LHCN-M2 (cell line): ENCODE measurements at regions not wholly inside any gene's neighbourhood (a gene's known extent, or its start where the extent isn't known, plus 50 kb on each side); places are given as distances from the start of the nearest gene placed in this dataset.
"Not testable (repeated sequence)": the region's sequence is repeated elsewhere in the genome, so short reads cannot be mapped to it uniquely, and the experiment has no call there.

ENCODE experiments used
- DNase-seq: peaks from one replicate; pipeline ENCODE4 v3.0.0-alpha.2; 2012; ENCODE audit warnings: low read depth

DNA sequence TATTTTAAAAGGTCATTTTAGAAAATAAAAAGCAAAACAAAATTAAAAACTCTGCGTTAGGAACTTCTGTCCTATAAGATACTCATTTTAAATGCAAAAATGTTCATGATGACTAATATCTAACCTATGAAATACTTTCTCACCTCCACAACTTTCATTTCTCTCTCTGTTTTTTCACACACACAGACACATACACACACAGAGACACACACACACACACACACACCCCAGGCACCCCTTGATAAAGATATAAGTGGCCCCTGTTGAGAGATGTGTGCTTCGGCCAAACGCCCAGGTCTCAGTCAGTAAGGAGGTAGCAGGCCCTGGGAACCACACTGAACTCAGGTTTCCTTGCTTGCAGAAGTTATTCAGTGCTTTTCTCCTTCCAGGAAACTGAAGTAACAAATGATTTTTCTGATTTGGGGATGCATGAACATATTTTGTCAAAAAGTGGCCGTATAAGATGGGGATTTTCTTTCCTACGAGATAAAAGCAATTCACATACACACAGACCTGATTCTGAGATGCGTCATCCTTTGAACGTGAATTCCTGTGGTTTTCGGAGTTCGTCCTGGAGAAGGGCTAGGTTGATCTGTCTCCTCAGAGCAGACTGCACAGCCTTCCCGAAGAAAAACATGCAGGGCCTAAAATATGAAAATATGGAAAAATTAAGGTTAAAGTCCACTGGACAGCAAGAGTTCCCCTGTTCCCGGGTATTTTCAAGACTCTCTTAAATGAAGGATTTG, 306.8 kb upstream of the FOXQ1 start:
- DNase-seq, result no peak

DNA sequence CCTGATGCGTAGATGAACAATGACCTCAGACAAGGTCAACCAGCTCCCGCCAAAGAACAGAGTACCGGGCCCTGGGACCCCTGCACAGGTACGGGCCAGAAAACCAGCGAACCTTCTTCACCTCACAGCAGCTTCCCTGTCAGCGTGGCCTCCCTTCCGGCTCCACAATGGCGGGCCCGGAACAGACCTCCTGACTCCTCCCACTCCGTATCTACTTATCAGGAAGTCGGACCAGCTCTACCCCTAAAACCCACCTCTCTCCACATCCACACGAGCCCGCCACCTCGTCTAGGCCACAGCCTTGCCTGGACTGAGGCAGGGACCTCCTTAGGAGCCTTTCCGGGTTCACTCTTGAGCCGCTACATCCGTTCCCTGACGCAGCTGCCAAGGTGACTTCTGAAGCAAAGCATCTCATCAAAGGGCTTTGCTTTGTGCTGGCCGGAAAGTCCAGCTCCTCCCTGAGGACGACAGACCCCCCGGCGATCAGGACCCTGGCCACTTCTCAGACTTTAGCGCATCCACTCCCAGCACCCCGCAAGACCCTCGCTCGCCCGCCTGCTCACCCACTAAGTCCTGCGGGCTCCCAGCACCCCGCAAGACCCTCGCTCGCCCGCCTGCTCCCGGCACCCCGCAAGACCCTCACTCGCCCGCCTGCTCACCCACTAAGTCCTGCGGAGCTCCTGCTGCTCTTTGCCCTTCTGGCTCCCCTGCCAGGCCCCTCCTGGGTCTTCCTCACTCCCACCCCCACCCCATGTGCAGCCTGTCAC, 308.3 kb upstream of the FOXQ1 start:
- no peak for DNase-seq

GRCh38 chr6:1002989-1003388, 308.9 kb upstream of the FOXQ1 start:
- DNase-seq, result no peak

DNA sequence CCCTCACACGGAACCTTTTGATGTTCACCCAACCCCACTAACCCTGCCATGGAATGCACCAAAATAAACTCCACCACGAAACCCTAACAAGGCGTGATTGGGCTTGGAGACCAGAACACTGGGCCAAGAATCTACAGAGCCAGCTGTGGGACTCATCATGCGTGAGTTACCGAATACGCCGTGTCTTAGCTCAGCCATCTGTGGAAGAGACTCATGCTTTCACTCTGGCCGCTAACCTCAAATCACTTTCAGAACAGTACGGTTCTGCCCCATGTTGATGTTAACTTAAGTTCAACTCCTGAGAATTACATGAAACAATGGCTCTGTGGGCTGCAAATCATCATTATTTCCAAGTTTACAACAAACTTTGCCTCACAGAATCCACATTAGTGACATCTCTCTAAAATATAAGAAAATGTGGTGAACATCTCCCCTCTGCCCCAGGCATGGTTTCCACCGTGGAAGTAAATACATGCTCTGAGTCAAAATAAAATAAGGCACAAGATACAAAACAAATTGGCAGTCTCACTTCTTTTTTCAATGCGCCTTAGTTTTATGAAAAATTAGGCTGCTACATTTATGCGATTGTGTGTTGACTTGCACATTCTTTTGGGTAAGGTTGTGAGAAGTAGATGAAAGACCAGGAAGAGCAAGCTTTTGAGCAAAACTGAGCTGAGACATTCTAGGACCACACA, 308.9 kb upstream of the EXOC2 start:
- DNase-seq, result no peak

GRCh38 chr6:999552-999951, 306.6 kb upstream of the EXOC2 start:
- no peak for DNase-seq

- no peak for DNase-seq
Observed at GRCh38 chr6:998551-998950, 305.6 kb upstream of the EXOC2 start.

GRCh38 chr6:996271-996852, 303.4 kb upstream of the EXOC2 start:
- no peak for DNase-seq

DNA sequence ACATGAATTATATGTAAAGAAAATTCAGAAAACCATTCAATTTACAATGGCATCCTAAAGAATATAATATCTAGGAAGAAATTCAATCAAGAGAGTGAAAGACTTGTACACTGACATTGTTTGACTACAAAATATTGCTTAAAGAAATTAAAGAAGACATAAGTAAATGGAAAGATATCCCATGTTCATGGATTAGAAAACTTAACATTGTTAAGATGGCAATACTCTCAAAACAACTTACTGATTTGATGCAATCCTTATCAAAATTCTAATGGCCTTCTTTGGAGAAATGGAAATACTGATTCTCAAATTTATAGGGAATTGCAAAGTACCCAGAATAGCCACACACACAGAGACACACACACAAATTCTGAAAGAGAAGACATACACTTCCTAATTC, 298.3 kb upstream of the EXOC2 start:
- DNase-seq, result no peak

GRCh38 chr6:984031-984430, 291.1 kb upstream of the EXOC2 start:
- no peak for DNase-seq

DNA sequence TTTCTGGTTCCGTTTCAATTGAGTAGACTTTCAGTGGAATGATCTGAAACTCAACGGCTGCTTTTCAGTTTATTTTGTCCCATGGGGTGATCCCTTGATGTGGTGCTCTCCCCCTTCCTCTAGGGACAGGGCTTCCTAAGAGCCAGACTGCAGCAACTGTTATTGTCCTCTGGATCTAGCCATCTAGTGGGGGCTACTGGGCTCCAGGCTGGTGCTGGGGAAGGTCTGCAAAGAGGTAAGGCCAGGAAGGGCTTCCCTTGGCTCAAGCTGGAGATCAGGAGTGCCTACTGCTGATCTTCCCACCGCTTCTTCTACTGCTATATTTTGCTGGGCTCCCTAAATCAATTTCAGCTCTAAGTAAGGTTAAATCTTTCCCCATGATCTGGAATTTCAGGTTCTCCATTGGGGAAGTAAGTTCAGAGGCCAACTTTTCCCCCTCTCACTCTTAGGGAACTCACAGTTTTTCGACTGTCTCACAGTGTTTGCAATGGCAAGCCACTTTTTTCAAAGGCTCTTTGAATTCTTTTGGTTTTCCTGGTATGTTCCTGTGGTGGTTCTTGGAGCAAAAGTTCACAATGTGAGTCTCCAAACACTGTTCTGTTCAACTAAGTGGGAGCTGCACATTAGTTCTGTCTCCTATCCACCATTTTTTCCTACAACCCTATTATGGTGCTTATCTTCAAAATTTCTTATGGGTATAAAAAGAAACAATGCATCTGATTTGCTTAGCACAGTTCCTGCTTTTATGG, 286.2 kb upstream of the EXOC2 start:
- no peak for DNase-seq

- DNase-seq, result not testable (repeated sequence)
Observed at GRCh38 chr6:977226-977625, 284.3 kb upstream of the EXOC2 start.

- no peak for DNase-seq
Observed at GRCh38 chr6:971981-972640, 279.2 kb upstream of the EXOC2 start.

- no peak for DNase-seq
Observed at GRCh38 chr6:968791-969190, 275.9 kb upstream of the EXOC2 start.

DNA sequence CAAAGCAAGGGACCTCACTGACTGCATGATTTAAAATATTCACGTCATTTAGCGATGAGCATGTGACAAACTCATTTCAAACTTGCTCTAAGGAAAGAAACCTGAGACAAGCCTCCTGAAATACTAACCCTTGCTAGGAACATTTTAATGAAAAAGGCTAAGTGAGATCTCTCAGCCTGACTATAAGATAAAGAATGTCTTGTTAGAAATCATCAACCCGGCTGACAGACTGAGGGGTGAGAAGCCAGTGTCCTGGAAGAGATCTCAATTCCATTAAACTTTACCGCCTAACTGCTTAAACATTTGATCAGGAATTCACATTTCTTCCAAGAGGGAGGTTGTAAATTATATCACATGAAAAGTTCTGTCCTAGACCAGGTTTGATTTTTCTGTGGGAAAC, 274.8 kb upstream of the EXOC2 start:
- DNase-seq, result no peak

GRCh38 chr6:965343-965742, 272.4 kb upstream of the EXOC2 start:
- DNase-seq, result no peak

DNA sequence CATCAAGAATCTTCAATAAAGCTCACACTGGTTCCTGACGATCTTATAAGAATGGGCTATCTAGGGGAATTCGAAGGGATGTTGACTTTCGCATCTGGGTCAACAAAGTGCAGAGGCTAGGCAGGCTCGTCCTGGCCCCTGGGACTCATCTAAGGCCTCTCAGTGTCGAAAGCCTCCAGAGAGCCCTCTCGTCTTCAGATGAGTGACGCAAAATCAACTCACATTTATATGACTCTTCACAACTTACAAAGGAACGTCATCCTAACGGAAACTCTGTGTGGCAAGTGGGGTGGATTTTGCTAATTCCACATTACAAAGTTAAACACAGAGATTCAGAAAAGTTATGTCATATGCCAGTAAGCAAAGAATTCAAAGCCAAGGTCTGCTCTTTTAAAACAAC, 270.5 kb upstream of the EXOC2 start:
- no peak for DNase-seq

- no peak for DNase-seq
Observed at GRCh38 chr6:961407-961960, 268.5 kb upstream of the EXOC2 start.

GRCh38 chr6:960356-960755, 267.4 kb upstream of the EXOC2 start:
- DNase-seq, result no peak

- DNase-seq, result peak; percentile 44
Observed at GRCh38 chr6:958488-958887, 265.5 kb upstream of the EXOC2 start.

DNA sequence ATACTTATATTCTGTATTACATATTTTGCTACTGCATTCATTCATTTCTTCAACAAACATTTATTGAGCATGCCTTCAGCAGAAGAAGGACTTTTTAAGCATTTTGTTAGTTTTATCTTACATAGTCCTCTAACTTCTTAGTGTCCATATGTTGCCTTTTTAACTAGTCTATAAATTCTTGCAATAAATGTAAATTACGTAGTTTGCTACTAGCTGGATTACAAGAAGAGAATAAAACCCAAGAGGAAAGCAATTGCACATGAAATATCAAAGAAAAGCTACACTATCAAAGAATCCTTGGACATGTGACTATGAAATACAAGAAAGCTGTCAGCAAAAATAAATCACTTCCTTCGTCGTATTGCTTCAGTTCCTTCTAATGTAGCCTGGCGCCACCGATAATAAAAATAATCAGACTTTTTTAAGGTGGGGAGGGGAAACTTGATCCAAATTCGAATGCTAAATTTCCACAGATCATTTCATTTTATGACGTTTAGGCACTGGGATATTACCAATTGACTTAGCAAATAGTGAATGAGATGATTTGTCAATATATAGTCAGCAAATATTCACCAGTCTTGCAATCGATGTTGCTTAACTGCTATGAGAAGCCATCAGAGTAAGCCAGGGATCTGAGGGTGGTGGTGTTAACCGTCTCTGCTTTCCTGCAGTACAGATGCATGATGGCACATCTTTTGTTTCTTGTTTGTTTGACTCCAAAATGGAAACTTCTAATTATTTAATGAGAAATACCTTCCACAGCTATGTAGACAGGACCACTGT, 258.7 kb upstream of the EXOC2 start:
- DNase-seq, result no peak
